Left lobe of liver (tissue), 2 donors: ENCODE measurements at regions not wholly inside any gene's neighbourhood (a gene's known extent, or its start where the extent isn't known, plus 50 kb on each side); places are given as distances from the start of the nearest gene placed in this dataset.

Experiments used
- ATAC-seq: fragments of 200-7000 bp; cut with Tn5 transposase; one replicate; pipeline ENCODE4 v1.9.1; 2020; ENCODE audit warnings: mild to moderate bottlenecking, moderate library complexity
- DNase-seq: peaks from one replicate; pipeline ENCODE4 v3.0.0-alpha.2; 2020; ENCODE audit warnings: low spot score
- donor health status: DM: no; HTN: no; CAD: no; lungs with moderate emphysema.
- donor health status: DM: no; HTN: yes; CAD: no.

DNA sequence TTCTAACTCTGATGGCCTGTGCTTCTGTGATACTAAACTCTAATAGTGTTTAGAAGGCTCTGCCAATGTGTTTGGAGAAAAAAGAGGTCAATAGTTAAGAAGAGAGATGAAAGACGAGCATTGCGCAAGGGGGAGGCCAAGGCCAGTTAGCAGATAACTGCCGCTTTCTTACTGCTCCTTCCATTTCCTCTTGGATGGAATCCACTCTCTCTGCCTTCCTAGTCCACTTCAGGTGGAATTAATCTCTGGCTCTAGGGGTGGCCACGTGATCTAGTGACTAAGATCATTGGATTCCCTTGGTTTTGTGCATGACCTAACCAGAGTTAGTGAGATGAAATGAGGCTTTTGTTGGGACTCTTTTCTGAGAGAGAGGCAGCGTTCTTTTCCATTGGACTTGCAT lies 148.3 kb downstream of the ACTL8 start:
- DNase-seq (no peak), ATAC-seq (no peak)

DNA sequence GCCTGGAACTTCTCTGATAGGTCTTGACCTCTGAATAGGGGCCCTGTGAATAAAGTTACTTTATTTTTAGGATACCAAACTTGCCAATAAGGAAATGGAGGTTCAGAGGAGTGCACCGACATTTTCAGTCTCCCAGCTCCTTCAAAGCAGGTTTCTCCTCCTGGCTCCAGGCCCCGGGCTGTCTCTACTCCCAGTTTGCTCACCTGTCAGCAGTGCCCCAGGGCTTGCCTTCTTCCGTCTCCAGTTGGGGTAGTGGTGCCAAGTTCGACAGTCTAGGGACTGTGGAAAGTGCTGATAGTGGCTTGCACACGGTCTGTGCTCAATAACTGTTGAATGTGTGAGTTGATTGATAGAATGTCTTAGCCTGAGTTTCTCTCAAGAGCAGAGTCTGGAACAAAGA lies 149.2 kb downstream of the ACTL8 start:
- DNase-seq (no peak), ATAC-seq (no peak)

DNA sequence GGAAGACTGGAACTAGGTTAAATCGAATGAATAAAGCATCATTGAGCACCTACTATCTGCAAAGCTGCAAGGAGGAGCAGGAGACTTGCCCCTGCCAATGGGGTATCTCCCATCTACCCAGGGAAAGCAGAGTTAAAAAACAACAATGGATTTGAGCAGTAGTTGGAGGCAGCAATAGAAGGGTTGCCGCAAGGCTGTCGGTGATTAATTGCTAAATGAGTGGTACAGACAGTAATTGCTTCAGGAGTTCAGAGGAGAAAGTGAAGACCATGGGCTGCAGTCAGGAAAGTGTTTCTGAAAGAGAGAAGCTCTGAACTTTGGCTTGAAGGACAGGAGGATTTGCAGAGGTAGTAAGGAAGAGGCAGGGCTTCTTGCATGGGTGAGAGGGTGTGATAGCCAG lies 152.9 kb downstream of the ACTL8 start:
- DNase-seq: no peak
- ATAC-seq: no peak

DNA sequence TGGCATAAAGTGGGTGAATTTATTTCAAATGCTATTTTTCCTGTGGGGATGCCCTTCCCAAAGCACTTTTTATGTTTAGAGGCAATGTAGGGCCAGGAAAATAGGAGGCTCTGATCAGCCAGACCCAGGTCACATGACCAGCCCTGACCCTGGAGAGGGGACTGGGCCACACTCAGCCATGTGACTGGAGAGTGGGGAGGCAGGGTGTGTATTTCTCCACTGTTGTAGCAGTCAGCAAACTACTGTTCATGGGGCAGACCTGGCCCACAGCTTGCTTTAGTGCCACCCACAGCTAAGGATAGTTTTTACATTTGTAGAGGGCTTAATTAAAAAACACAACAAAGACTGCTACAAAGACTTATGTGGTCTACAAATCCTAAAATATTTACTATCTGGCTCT lies 153.8 kb downstream of the ACTL8 start:
- no peak for ATAC-seq

DNA sequence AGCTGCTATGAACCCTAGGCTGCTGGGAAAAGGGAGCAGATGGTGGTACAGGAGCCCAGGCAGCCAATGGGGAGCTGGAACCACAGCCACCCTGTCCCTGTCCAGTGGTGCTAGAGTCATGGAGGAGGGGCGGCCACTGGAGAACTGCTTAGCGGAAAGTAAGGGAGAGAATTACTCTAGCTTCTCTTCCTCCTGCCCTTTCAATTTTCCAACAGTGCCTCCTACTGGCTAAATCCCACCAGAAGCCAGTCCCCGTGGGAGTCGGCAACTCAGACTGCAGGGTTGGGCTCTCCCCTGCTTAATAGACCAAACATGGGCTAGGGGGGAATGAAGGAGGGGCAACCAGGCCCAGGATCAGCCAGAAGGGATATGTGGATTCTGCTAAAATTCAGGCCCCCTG lies 154.5 kb downstream of the ACTL8 start:
- no peak for ATAC-seq

More for the DNA sequence above, 153.8 kb downstream of the ACTL8 start:
- no peak for DNase-seq

DNA sequence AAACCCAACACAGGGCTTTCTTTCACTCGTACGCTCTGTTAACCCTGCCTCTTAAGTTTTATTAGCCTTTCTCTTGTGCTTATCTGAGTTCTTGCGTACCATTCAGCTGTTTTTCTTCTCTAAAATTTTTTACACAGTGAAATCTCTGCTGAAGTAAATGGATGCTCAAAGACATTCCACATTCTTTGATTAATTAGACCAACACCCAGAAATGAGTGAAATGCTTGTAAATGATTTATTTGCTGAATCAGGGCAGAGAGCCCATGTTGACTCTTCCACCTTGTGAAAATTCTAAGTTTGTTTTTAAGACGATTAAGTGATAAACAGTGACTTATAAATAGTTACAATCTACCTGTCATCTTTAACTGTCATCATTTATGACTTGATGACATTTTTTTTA lies 156.7 kb downstream of the ACTL8 start:
- no peak for DNase-seq
- no peak for ATAC-seq

More for the DNA sequence above, 154.5 kb downstream of the ACTL8 start:
- no peak for DNase-seq

DNA sequence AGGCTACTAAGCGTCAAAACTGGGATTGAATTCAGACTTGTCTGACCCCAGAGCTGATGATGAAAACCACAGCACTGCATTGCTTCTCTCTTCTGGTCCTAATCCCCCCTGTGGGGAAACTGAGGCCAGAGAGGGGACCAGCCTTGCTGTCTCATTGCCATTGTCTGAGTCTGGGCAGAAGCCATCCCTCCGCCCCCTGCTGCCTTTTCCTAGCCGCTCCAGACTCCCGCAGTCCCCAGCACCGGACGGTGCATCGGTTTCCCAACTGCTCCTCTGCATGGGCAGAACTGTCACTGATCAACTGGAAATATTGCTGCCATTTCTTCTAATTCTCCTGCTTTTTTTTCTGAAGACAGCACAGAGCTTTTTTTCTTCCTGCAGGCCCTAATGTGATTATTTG lies 157.4 kb downstream of the ACTL8 start:
- no peak for DNase-seq

DNA sequence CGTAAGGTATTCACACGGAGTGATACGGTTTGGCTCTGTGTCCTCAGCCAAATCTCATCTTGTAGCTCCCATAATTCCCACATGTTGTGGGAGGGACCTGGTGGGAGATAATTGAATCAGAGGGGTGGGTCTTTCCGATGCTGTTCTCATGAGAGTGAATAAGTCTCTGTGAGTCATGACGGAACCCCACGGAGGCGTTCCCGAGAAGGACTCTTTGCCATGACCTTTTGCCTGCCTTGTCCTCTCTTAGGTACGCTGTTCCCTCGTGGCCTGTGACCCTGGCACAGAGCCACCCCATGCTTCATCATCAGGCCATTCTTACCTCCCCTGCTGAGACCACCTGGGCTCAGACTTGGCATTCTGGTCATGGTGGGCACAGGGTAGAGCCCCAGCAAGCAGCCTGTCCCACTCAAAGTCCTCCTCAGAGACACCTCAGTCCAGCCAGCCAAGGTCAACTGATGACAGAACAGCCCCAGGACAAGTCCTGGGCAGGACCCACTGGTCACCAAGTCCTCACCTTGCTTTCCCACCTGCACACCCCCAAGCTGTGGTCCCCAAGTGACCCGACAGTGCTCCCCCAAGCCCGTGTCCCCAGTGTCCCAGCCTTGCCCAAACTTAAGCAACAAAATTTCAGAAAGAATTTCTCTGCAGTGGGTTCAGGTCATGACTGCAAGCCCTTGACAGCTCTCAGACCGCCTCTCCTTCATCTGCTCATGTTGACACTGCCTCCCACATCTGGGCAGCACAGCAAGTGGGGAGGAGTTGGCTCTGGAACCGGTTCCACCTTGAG lies 158.4 kb downstream of the ACTL8 start:
- DNase-seq (no peak), ATAC-seq (no peak)

More for the DNA sequence above, 157.4 kb downstream of the ACTL8 start:
- no peak for ATAC-seq

DNA sequence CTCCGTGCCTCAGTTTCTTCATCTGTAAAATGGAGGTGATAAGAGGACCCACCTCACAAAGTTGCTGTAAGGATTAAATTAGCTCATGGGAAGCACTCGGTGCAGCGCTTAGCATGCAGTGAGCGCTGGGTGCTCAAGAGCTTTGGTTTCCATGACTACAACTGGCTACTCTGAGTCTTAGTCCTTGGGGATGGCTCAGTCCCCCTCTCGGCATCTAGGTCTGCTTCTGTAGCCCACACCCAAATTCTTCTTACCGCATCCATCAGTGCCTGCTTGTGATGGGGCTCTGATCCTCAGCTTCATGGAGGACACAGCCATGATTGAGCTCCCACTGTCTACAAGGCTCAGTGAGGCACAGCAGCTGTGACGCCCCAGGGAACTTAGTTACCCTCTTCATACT lies 159.0 kb downstream of the ACTL8 start:
- no peak for DNase-seq
- ATAC-seq: no peak

- ATAC-seq (no peak), DNase-seq (no peak)
Observed at GRCh38 chr1:17914987-17915386, 159.9 kb downstream of the ACTL8 start.

DNA sequence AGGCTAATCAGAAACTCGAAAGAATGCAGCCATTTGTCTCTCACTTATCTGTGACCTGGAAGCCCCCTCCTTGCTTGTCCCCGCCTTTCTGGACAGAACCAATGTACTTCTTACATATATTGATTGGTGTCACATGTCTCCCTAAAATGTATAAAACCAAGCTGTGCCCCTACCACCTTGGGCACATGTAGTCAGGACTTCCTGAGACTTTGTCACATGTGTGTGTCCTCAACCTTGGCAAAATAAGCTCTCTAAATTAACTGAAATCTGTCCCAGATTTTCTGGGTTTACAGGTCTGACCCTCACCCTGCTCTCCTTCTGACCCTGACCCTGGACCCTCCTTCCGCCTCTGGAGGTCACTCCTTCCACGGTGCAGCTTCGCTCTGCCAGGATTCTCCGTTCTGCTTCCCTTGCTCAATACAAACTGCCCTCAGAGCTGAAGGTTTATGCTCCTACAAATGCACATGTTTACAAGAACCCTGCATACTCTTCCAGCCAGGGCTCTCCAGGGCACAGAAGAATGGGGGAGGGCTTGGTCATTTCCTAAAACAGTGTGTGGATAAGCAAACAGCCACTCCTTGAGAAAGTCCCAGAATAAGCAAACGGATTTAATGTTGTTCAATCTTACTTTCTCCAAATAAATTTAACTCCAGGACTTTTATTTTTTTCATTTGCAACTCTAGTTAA lies 160.5 kb downstream of the ACTL8 start:
- no peak for DNase-seq
- ATAC-seq: no peak

- ATAC-seq: no peak
- no peak for DNase-seq
Observed at GRCh38 chr1:17916702-17917101, 161.6 kb downstream of the ACTL8 start.

DNA sequence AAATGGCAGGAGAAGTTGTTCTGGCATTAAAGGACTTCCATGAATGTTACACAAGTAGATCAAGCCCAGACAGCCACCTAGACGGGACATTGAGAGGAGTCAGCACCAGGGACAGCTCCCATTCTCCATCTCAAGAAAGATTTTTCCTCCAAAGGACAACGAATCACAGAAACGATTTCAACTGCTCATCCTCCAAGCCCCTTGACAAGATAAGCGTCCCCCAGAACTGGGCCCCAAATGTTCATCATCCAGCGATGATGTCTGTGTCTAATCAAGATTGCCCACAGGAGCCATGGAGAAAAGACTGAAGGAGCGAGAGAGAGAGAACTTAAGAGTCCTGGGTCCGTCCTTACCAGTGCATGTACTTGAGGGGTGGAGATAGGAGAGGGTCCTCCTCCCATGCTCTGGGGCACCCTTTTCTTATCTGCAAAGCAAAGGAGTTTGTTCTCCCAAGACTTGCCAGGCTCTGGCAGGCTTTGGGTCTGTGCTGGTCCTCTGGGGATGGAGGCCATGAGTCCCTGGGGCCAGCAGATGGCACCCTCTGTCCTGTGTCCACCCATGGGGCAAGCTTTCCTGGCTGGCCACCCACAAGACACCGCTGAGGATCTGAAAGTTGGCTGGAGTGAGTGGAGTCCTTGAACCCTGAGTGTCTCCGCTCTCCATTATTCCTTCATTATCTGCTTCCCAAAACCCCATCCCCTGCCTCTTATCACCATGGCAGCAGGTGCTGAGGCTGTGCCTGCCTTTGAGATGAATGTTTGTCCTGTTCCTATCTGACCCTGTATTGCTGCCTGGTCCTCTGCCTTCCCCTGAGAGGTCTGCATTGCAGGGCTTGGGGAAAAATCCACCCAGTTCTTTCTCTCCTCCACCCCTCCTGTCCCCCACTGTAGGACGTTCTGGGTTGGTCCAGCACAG lies 164.6 kb downstream of the ACTL8 start:
- no peak for DNase-seq

DNA sequence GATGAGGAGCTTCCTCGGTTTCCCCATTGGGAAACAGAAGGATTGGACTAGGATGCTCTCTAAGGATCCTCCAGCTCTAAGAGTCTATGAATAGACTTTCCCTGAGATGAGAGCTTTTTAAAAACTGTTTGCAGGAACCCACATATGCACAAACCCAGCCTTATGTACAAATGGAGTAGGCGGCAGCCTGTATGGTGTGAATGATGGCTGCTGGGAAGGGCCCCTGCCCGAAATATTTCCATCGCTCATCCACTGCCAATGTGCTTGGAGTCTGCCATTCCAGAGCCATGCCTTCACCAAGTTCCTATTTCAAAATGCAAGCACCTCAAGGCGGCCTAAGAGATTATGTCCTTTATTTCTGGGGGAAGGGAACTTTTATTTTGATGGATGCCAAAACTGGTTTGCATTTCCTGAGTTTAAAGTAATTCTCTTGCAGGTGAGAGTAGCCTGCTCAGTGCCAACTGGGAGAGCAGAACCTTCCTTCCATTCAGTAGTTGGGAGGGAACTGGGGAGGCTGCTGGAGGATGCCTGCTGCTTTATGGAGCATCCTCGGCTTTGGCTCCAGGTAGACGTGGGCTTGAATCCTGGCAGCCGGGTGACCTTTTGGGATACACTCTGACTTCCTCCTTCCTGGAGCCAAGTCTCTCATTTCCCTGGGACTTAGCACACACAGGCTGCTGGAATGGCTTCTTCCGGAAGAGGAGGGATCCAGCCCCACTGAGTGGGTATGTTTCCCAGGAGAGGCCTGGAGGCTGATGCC lies 165.9 kb downstream of the ACTL8 start:
- DNase-seq: no peak
- ATAC-seq: no peak

More for the DNA sequence above, 164.6 kb downstream of the ACTL8 start:
- peak; percentile 74 for ATAC-seq

DNA sequence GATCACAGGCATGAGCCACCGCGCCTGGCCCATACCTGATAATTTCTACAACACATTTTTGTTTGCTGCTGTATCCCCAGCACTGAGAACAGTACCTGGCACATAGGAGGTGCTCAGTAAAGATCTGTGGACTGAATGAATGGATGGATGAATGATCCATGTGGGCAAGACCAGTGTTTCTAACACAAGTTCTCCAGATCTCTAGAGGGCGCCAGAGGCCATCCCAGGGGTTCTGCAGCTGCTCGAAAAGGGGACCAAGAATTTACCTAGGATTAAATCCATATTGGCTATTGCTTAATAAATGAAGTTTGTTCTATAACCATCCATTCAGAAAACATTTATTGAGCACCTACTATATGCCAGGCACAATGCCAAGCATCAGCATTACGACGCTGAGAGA lies 167.7 kb downstream of the ACTL8 start:
- ATAC-seq (peak; percentile 57), DNase-seq (no peak)

DNA sequence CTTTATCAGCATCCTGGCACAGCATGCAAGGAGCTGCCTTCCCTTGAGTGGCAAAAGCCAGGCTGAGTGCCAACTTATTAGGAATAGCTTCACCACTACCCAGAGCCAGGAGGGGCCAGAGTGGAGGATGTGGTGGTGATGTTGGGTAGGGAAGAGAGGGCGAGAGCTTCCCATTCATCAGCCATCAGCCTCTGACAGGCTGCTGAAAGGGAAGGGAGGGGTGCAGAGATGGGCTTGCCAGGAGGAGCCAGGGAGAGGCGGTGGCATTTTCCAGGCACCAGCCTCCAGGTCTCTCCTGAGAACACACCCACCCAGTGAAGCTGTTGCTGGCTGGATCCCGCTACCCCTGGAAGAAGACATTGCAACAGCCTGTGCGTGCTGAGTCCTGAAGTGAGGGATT lies 168.5 kb downstream of the ACTL8 start:
- ATAC-seq: no peak
- no peak for DNase-seq

GRCh38 chr1:17924578-17924977 lies 169.4 kb downstream of the ACTL8 start:
- ATAC-seq (no peak), DNase-seq (no peak)

DNA sequence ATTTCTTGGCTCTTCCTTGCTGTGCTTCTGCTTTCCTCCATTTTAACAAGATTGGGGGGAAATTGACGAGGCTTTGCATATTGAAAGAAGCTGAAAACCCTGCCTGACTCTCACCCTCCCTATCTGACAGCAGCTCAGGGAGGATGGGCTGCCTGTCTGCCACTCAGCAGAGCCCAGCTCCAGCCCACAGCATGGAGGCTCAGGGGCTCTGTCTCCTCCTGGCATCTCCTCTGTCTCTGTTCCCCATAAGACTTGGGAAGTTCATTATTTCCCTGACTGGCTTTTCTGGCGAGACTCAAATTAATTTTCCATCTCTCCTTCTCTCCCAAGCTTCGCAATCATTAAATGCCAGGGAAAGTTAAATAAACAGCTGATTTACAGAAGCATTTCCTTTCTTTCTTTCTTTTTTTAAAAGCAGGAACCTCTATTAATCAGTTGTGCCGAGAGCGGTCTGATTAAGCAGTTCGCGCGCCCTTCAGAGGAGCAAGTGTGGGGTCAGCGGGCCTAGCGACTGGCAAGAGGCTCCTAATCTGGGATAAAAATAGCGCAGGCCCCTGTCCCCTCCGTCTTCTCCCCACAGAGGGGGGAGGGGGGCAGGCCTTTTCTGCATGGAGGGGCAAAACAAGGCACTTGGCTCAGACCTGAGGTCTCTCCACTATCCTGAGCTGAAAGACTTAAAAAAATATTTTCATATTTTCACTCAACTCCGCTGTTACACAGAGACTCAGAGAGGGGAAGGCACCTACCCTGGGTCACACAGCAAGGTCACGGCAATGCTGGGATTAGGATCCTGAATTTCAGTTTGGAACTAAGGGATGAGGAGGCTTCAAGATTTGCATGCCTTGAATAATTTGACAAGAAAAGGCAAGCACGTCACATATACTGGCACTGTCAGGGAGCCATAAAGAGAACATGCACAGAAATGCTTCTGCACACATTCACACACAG lies 170.4 kb downstream of the ACTL8 start:
- DNase-seq: no peak

GRCh38 chr1:17926906-17927305 lies 171.8 kb downstream of the ACTL8 start:
- ATAC-seq (no peak), DNase-seq (no peak)

More for the DNA sequence above, 170.4 kb downstream of the ACTL8 start:
- no peak for ATAC-seq

DNA sequence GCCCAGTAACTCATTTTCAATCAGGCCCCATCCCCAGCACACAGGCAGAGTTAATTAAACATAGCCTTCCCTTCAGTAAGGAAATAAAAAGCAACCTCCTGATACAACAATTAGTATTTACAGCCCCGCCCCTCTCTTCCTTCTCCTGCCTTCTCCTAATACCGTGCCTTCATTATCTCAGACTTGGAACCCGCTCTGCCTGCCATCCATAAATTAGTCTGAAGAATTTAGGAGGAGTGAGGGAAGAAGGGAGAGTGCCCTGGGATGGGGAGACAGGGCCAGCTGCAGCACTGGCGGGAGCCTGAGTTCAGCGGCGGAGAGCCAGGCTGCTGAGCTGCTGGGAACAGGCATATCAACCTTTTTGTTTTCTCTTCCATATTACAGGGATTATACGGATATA lies 172.8 kb downstream of the ACTL8 start:
- ATAC-seq (no peak), DNase-seq (no peak)
